Germinal center (tissue), 1 donor: ENCODE measurements at regions not wholly inside any gene's neighbourhood (a gene's known extent, or its start where the extent isn't known, plus 50 kb on each side); places are given as distances from the start of the nearest gene placed in this dataset.
"Not testable (repeated sequence)": the region's sequence is repeated elsewhere in the genome, so short reads cannot be mapped to it uniquely, and the experiment has no call there.

Experiments used
- DNase-seq: peaks from one replicate; pipeline ENCODE4 v3.0.0; 2012; ENCODE audit warnings: mixed read lengths, low spot score

DNA sequence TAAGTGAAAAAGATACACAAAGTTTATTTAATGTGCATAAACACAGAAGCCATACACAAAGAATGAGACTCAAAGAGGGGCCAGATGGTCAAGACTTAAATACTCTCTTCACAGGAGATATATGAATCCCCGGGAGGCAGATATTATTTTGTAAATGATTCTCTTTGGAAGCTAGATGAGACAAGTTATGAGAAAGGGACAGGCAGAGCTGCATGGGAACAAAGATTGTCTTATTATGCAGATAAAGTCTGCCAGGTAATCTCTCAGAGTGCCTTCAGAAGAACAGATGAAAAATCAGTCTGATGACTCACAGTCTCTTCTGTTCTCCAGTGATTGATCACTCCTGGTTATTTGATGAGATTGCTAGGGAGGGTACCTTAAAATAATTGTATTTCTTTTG is 89.0 kb downstream of the NAF1 start:
- DNase-seq: no peak

DNA sequence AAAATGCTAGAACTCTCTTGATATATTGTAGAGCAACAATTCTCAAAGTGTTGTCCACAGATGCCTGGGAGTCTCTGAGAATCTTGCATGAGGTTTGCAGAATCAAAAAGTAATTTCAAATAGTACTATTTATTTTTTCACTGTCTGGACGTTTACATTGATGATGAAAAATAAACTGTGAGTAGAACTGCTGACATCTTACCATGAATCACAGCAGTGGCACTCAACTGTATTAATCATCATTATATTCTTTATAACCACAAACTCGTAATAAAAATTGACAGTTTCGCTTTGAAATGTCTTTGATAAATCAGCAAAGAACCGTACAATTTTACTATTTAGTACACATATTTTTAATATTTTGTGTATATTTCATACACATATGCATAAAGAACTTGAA is 94.5 kb downstream of the NAF1 start:
- DNase-seq: no peak

GRCh38 chr4:163071308-163071707 is 95.4 kb downstream of the NAF1 start:
- no peak for DNase-seq

GRCh38 chr4:163070023-163070422 is 96.7 kb downstream of the NAF1 start:
- no peak for DNase-seq

DNA sequence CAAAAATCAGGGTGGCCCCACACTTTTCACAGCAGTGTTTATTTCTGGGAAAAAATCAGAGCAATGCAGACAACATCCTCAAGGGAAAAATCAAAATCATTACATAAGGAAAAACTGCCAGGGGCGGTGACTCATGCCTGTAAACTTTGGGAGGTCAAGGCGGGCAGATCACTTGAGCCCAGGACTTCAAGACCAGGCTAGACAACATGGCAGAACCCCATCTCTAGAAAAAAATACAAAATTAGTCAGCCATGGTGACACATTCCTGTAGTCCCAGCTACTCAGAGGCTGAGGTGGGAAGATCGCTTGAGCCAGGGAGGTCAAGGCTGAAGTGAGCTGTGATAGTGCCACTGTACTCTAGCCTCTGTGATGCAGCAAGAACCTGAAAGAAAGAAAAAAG is 102.8 kb downstream of the NAF1 start:
- DNase-seq: no peak

DNA sequence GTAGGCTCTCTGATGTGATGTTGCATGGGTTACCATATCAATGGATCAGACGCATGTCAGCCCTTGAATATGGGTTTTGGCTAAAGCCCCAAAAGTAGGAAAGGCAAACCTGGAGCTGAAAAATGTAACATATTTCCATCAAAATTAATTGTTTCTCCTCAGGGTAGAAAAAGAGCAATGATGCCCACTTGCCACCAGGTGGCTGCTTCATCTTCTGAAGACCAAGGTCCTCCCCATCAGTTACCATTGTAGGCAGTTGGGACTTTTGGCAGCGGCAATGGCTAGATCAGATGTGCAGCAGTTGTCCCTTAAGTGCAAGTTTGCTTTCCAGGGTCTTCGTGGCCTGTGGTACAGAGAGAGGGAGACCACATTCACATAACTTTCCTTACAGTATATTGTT is 118.2 kb downstream of the NAF1 start:
- peak; percentile 20 for DNase-seq

DNA sequence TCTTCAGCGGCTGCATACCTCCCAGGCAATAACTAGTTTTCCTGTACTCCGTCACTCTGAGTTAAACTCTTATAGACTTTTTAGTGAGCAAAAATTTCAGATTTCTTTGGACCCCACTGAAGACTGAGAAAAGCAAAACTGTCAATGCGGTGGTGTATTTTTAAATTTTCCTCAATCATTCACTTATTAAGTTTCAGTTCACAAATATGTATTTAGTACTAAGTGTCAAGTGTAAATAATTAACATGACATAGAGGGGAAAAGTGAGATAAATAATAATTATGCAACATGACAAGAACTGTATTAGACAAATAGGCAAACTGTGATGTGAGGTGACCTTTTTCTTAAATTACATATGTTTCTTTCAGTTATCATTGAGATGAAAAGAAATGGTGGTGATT is 124.4 kb downstream of the NAF1 start:
- no peak for DNase-seq

GRCh38 chr4:163017135-163017534 is 149.6 kb downstream of the NAF1 start:
- DNase-seq: no peak

- no peak for DNase-seq
Measured at GRCh38 chr4:163012816-163013215, 153.9 kb downstream of the NAF1 start.

GRCh38 chr4:163003979-163004378 is 162.7 kb downstream of the NAF1 start:
- no peak for DNase-seq

- DNase-seq: no peak
Measured at GRCh38 chr4:162988530-162988929, 178.2 kb downstream of the NAF1 start.

DNA sequence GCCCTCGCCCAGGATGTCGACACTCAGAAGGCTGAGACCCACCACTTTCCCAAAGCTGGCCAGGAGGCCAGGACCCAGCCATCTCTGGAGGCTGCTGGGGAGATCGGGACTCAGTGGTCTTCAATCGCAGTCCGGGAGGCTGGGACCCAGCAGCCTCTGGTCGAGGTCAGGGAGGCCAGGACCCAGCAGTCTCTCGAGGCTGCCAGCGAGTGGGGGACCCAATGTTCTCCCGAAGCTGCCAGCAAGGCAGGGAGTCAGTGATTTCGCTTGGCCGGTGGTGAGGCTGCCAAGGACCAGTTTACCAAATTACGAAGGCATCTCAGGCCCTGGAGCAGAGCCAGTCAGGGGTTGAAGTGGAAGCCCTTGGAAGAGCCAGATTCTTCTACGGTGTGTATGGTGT is 181.6 kb downstream of the NAF1 start:
- no peak for DNase-seq

- no peak for DNase-seq
Measured at GRCh38 chr4:162984621-162985020, 182.1 kb downstream of the NAF1 start.

DNA sequence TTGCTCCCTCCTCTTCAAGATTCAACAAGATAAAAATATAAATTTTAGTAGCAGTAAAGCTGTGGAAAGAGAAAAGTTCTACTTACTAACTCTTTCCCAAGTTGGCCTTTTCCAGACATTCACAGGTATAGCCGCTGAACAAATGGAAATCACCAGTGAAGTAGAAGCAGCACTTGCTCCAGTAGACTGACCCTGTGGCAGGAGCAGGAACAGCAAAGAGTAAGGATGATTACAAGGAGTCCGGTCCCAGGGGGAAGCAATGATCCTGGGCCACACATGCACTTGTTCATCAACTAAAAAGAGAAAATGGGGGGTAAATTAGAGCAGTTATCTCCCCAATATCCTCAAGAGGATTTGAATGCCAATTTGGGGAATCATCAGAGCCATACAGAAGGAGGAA is 184.9 kb downstream of the NAF1 start:
- no peak for DNase-seq

DNA sequence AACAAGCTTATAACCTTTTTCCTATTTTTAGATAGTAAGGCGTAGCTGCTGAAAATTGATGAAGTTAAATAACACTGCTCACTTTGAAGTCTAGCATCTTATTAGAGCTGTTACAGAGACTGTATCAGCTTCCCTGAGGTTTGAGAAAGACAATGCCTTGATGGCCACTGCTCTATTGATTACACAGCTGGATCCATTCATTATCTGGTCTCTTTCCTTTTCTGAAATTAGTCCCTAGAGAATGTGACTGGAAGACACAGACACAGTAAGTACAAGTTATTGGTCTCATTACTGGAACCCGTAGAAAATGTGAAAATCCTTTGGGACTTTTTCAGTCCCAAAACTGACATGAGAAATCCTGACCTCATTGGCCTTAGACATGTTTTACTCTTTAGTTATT is 188.3 kb downstream of the NAF1 start:
- no peak for DNase-seq

- no peak for DNase-seq
Measured at GRCh38 chr4:162977788-162978187, 188.9 kb downstream of the NAF1 start.

- no peak for DNase-seq
Measured at GRCh38 chr4:162972661-162973330, 193.9 kb downstream of the NAF1 start.

- no peak for DNase-seq
Measured at GRCh38 chr4:162969194-162969593, 197.5 kb downstream of the NAF1 start.

GRCh38 chr4:162965978-162966377 is 200.7 kb downstream of the NAF1 start:
- not testable (repeated sequence) for DNase-seq

DNA sequence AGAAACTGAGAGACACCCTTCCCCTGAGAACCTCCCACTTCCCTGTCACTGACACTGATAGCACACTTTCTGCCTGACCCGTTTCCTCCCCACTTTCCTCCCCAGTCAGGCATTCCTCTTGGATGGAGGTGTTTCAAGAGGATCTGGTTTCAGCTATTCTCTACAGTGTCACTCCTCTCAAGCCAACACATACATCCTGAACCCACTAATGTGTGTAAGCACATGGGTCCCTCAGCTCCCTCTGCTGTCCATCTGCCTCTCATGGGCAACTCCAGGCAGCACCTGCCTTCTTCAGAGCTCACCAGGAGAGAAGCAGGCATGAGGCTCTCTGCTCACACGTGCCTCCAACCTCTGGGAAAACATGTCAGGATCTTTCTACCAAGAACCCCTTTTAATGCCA is 207.6 kb downstream of the NAF1 start:
- DNase-seq: no peak

GRCh38 chr4:162957521-162958143 is 209.1 kb downstream of the NAF1 start:
- DNase-seq: no peak

GRCh38 chr4:162954976-162955375 is 211.7 kb downstream of the NAF1 start:
- no peak for DNase-seq

DNA sequence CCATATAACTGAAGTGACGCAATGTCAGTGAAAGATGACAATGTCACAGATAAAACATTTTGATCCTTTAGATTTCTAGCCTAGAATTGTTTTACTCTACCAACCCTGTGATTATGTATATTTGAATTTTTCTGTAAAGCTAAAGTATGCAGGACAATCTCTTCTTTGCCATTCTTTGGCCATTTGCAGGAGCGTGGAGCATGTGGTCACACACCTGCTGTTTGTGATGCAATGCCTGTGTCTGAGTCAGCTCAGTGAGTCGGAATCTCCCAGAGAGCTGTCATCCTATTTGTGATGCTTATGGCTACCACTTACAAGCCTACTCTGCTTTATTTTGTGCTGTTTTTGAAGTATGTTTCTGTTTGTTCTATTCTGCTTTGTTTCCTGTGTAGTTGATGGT is 214.5 kb downstream of the NAF1 start:
- no peak for DNase-seq

GRCh38 chr4:162945713-162946112 is 221.0 kb downstream of the NAF1 start:
- no peak for DNase-seq
